ENCODE measurements at regions not wholly inside any gene's neighbourhood (a gene's known extent, or its start where the extent isn't known, plus 50 kb on each side); places are given as distances from the start of the nearest gene placed in this dataset.

DNA sequence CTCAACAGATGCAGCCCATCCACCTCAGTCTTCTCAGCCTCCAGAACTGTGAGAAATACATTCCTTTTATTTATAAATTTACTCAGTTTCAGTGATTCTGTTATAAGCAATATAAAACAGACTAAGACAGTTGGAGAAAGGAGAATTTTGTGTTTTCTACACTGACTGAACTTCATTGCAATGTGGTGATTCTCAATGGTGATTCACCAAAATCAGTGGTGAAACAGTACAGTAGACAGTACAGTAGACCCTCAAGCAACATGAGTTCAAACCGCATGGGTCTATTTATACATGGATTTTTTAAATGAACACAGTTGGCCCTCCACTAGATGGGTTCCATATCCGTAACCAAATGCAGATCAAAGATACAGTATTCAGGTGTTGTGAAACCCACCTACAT lies 403.1 kb upstream of the TGFBR2 start:
- H3K23ac ChIP-seq (ENCODE audit: low read depth, low read length), result no peak overlapping the region; the same call in 1 of the 2 replicates
- H2BK20ac ChIP-seq (ENCODE audit: low read depth, low read length), result peak overlapping the region; percentile 28; the same call in 1 of the 2 replicates
- H3K79me1 ChIP-seq (ENCODE audit: low read depth in 1 of 2, low read length in 2 of 2), result no peaks in the 10 kb centered on the region
- H3K4me2 ChIP-seq (ENCODE audit: low read depth, low read length), result no peak overlapping the region
- peaks cover 3% of the 10 kb centered on the region; the same call in 1 of the 2 replicates for H3K4me1 ChIP-seq (ENCODE audit: control insufficient read depth, insufficient read depth, low read length)
- peak overlapping the region; percentile 64; the same call in 1 of the 2 replicates for H3K4ac ChIP-seq (ENCODE audit: low read depth, low read length)
- peak overlapping the region; percentile 44 for H2AK9ac ChIP-seq (replicated peaks; ENCODE audit: low read depth, low read length, poor library complexity)
- H4K20me1 ChIP-seq (ENCODE audit: insufficient read depth, low read length), result no peaks in the 10 kb centered on the region
- no TSS peak for BruUV-seq (replicated peaks)
- H3K9me1 ChIP-seq (ENCODE audit: insufficient read depth, low read length), result peaks cover 2% of the 10 kb centered on the region; the same call in 1 of the 2 replicates
- no peaks in the 10 kb centered on the region for H3K27me3 ChIP-seq (ENCODE audit: control insufficient read depth, insufficient read depth, low read length)
- TF ChIP-seq CEBPB (IDR thresholded peaks at IDR 0.05; ENCODE audit: low read depth, low read length) (peak; percentile 20; the same call in 1 of the 2 replicates), FOS (IDR thresholded peaks at IDR 0.05; ENCODE audit: low read depth, low read length) (peak; percentile 44; the same call in 1 of the 2 replicates), RAD21 (IDR thresholded peaks at IDR 0.05; ENCODE audit: low read length) (no peak)
- ChIA-PET CTCF (no interaction called here), POLR2A (ENCODE audit: unreplicated experiment) (no interaction called here)
- H4K5ac ChIP-seq (ENCODE audit: low read depth, low read length), result peak overlapping the region; percentile 2; the same call in 1 of the 2 replicates
- peak overlapping the region; percentile 24; the same call in 1 of the 3 replicates for H2BK15ac ChIP-seq (ENCODE audit: low read depth, low read length)
- ATAC-seq (ENCODE audit: low read depth), result peak; percentile 83
- H4K8ac ChIP-seq (ENCODE audit: low read depth in 2 of 2, low read length in 2 of 2), result peak overlapping the region in 1 of 2 experiments; percentile 50; a peak in 1 of 4 replicates
- no peaks in the 10 kb centered on the region for H3K36me3 ChIP-seq (ENCODE audit: control insufficient read depth, insufficient read depth, low read length)
- H3K18ac ChIP-seq (ENCODE audit: low read depth, low read length), result peak overlapping the region; percentile 34; the same call in 1 of the 2 replicates
- intact Hi-C loops (cut with micrococcal nuclease) (loop anchor here (5.0 kb wide), 1 partner anchor 549 kb away; no protein-coding TSS in a partner anchor), dilution Hi-C loops (cut with HindIII; ENCODE audit: low sequenced_read_pairs, unreplicated experiment) (no loop called here), in situ Hi-C loops (cut with MboI; ENCODE audit: low sequenced_read_pairs) (no loop called here)
- H4K91ac ChIP-seq (ENCODE audit: insufficient read depth, low read depth, low read length), result no peak overlapping the region
- H2BK5ac ChIP-seq (ENCODE audit: low read depth, low read length, poor library complexity, severe bottlenecking), result peak overlapping the region; percentile 65
- peak overlapping the region; percentile 45; the same call in 1 of the 2 replicates for H2AK5ac ChIP-seq (ENCODE audit: low read depth, low read length)
- no peaks in the 10 kb centered on the region for H3K9me3 ChIP-seq (ENCODE audit: control insufficient read depth, insufficient read depth, low read length)
- no CpG with 5 or more reads among the region's 2 CpGs for WGBS, 2 experiments (ENCODE audit: extremely low coverage in 2 of 2, insufficient read length in 1 of 2)
- no peak overlapping the region for H3K9ac ChIP-seq (ENCODE audit: low read depth, low read length)
- peak; percentile 76 for DNase-seq
- peak overlapping the region; percentile 39; the same call in 1 of the 2 replicates for H3K14ac ChIP-seq (replicated peaks; ENCODE audit: low read depth, low read length)
- no peak overlapping the region for H3K56ac ChIP-seq (ENCODE audit: extremely low read depth, insufficient read depth, low read length)
- H3K27ac ChIP-seq (ENCODE audit: insufficient read depth, low read length), result no peak overlapping the region
- H2AFZ ChIP-seq (replicated peaks; ENCODE audit: low read length, poor library complexity), result no peak overlapping the region
- peak overlapping the region; percentile 18; the same call in 1 of the 2 replicates for H2BK120ac ChIP-seq (ENCODE audit: low read depth, low read length)
- no peak overlapping the region for H3K4me3 ChIP-seq (ENCODE audit: insufficient read depth, low read depth, low read length)

Measured in IMR-90 (cell line).